ENCODE measurements at regions not wholly inside any gene's neighbourhood (a gene's known extent, or its start where the extent isn't known, plus 50 kb on each side); places are given as distances from the start of the nearest gene placed in this dataset.
A peak's percentile ranks its signal among the peaks of the same experiment; 100 is the strongest.
"Not testable (repeated sequence)": the region's sequence is repeated elsewhere in the genome, so short reads cannot be mapped to it uniquely, and the experiment has no call there.

GRCh38 chr10:7026818-7027217 lies 384.0 kb downstream of the SFMBT2 start:
- no peak for DNase-seq

GRCh38 chr10:7025296-7025695 lies 385.5 kb downstream of the SFMBT2 start:
- no peak for DNase-seq

GRCh38 chr10:7015457-7015856 lies 395.4 kb downstream of the SFMBT2 start:
- DNase-seq: no peak

DNA sequence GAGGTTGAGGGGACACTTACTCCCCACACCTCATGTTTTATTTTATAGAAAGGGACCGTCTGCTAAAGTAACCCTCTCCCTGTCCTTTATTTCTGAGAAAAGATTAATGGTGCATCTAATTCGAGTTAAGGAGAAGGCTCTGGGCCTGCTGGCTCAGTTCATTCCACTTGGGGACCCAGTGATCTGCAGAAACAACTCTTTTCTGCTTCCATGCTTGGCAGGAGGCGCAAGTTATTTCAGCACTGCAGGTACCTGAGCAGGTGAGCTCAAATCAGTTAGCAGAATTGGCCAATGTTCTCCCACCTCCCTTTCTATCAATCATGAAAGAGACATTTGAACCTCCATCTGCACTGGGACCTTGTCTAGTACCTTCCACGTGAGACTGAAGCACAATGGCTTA lies 396.1 kb downstream of the SFMBT2 start:
- no peak for DNase-seq

- DNase-seq: no peak
Observed at GRCh38 chr10:7011994-7012393, 398.8 kb downstream of the SFMBT2 start.

DNA sequence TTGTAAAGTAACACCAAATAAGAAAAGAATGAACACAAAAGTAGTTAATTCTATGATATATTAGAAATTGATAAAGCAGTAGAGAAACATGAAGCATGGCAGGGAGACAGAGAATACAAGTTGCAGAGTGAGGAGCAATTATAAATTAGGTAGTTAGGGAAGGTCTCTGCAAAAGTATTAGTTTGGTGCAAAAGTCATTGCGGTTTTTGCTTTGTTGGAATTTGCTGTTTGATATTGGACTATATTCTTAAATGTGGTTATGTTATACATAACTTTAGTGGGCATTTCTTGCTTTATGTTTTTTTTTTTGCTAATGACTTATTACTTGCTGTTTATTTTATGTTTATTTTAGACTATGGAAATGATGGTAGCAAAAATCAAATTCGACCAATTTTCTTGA lies 402.2 kb downstream of the SFMBT2 start:
- no peak for DNase-seq

GRCh38 chr10:7007600-7008190 lies 403.1 kb downstream of the SFMBT2 start:
- no peak for DNase-seq

DNA sequence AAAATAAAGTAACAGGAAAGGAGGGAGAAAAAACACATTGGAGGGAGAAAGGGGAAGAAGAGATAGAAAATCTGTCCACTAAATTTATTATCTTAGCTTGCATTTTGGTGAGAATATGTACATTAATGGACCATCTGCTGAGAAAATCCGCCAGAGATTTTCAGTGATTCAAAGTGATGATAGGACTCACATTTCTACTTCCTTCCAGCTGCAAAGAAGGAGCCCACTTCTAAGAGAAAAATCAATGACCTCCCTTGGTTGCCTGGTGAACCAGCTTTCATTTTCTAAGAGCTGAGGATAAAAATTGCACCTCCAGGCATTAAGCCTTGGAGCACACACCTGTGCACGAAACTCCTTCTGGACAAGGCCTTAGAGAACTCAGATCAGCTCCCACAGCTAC lies 404.3 kb downstream of the SFMBT2 start:
- DNase-seq: no peak

DNA sequence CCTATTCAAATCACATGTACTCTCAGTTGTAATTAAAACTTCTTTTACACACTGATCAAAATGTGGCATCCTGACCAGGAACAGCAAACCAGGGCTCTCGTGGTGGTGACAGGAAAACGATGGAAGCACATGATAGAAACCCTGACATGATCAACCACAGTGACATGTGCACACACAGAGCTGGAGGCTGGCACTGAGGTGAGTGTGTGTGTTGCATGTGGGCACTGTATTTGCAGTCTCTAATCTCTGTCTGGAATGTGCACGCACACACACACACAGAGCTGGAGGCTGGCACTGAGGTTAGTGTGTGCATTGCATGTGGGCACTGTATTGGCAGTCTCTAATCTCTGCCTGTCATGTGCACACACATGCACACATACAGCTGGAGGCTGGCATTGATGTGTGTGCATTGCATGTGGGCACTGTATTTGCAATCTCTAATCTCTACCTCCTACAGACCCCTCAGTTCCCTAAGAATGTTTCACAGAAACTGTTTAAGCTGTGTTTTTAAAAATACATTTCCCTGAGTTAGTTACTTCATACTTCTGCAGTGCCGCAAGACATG lies 406.9 kb downstream of the SFMBT2 start:
- DNase-seq: no peak

DNA sequence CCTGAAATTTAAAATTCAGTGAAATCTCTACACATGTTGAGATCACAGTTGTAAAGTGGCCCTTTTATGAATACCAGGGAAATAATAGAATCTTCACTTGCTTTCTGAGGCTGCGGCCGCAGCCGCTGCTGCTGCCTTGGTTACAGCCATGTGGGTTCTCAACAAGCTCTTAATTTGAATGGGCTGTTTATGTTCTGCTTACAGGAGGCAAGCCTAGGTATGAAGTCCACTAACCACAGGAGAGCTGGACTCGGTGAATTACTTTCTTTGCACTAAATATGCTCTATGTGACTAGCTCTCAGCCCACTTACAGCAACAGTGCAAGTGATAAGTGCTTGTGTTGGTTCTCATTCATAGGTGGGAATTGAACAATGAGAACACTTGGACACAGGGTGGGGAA lies 410.8 kb downstream of the SFMBT2 start:
- DNase-seq: peak; percentile 67

GRCh38 chr10:6999232-6999925 lies 411.5 kb downstream of the SFMBT2 start:
- DNase-seq: no peak

DNA sequence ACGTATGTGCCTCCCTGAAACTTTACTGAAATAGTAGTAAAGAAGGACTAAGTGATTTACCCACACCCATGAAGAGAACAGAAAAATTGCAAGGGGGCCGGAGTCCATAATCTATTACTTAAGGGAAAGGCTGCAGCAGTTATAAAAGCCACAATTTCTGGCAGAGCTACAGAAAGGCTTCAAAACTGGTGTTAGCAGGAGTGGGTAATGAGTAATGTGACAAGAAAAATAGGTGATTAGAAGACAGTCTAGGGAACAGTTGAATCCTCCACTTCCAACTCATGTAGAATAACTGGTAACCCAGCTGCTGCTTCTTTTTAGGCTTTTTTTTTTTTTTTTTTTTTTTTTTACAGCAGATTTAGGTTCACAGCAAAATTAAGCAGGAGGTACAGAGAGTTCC lies 413.3 kb downstream of the SFMBT2 start:
- DNase-seq: no peak

- no peak for DNase-seq
Observed at GRCh38 chr10:6996431-6996830, 414.4 kb downstream of the SFMBT2 start.

DNA sequence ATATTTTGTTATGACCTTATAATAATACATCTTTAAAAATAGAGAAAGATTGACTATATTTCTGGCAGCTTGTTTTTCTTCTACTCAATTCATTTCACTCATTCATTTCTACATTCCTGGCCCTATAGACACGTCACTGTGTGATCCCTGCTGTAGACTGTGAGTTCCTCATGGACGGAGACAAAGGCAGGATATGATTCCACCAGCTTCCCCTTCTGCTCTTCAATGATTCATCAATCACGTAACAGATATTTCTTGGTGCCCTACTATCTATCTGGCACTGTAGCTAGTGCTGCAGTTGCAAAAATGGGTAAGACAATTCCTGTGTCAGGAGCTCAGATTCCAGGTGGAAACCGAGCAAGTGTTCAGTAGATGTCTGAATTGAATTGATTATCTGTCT lies 415.0 kb downstream of the SFMBT2 start:
- DNase-seq: no peak

DNA sequence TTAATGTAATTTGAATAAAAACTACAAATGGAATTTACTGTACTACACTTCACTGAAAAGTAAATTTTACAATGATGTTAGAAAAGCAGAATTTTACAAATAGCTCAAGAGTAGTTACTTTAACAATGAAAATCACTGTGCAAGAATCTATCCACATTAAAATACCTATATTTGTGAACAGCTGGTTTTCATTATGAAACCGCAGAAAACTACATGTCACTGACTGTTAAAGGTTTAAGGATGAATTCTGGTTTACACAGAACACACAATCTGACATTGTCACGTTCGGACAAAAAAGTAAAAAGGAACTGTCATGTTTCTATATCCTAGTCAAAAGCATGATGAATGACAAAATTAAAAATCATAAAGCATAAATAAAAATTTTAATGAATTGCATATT lies 415.3 kb upstream of the PRKCQ start:
- DNase-seq: no peak

DNA sequence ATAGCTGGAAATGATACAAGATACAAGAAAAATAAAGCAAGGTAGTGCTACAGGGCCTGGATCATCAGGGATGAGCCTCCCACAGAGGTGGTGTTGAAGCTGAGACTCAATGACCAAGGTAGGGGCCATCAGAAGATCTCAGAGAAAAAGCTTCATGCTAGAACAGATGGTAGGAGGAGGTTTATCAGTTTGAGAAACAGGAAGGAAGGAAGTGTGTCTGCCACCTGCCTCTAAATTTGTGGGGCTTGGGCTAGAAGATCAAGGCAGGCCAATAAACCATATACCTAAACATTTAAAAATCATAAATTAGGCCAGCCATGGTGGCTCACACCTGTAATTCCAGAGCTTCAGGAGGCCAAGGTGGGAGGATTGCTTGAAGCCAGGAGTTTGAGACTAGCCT lies 410.8 kb upstream of the PRKCQ start:
- no peak for DNase-seq

DNA sequence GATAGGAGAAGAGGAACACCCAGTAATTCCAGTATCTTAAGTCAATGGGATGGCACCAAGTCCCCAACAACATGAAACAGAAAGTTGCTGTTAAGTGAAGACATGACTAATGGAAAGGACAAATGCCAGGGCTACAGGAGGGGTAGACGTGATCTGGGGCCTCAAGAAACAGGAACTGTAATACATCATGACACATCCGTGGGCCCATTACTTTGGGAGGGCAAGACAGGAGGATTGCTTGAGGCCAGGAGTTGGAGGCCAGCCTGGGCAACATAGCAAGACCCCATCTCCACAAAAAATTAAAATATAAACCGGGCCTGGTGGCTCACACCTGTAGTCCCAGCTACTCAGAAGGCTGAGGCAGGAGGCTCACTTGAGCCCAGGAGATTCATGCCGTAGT lies 408.6 kb upstream of the PRKCQ start:
- no peak for DNase-seq

GRCh38 chr10:6987536-6987945 lies 407.5 kb upstream of the PRKCQ start:
- DNase-seq: no peak

- no peak for DNase-seq
Observed at GRCh38 chr10:6986927-6987326, 406.9 kb upstream of the PRKCQ start.

DNA sequence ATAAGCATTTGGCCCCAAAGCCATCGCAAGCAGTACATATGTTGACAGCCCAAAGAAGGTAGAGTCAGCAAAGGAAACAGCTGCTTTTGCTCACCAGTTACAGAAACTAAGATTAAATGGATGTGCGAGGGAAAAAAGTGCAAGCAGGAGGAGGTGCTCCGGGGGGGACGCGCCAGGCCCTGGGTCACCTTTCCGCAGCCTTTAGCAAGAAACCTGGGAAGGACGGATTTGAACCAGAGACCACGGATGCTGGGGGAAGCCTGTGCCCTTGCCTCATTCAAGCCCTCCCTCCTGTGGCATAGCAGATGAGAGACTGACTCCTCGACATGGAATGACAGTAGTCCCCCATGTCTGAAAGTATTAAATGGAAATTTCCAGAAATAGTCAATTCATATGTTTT lies 405.6 kb upstream of the PRKCQ start:
- DNase-seq: no peak

- no peak for DNase-seq
Observed at GRCh38 chr10:6984971-6985370, 404.9 kb upstream of the PRKCQ start.

GRCh38 chr10:6984016-6984415 lies 403.9 kb upstream of the PRKCQ start:
- not testable (repeated sequence) for DNase-seq

GRCh38 chr10:6980353-6980752 lies 400.3 kb upstream of the PRKCQ start:
- no peak for DNase-seq

DNA sequence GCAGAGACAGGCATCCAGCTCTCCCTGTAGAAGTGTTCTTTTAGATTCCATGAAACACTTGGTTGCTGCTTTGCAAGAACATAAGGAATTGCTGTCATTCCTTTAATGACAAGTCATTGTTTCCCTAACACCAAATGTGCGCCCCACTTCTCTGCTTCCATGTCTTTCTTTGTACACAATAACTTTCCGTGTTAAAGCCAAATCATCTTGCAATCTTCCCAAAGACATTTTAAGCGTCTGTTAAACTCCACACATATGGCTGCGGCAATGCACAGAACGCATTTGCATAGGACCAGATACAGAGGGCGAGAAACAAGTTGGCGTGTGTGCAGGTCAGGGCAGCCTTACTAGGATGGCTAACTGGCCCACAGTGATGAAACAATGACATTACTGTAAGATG lies 399.3 kb upstream of the PRKCQ start:
- no peak for DNase-seq

DNA sequence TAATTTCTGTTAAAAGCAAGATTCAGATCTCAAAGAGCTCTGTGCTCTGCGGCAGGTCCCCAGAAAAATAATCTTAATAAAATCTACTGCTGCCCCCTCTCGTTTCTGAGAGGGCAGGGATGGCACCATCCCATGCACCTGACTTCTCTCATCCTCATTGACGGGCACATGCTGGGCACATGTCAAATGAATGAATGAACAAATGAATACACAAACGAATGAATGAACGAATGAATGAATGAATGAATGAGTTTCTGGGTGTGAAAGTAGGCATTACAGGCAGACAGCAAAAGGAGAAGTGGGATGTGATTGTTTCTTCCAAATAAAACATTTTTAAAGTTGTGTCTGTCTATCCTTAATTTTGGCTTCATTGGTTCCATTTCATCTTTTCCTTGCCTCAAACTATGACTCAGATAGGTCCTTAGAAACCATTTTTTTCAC lies 398.1 kb upstream of the PRKCQ start:
- no peak for DNase-seq

All from NCI-H187 treated with DMSO at 0.1 percent for 48 hours (cell line).